Right ventricle myocardium superior (tissue), 1 donor: ENCODE measurements at regions not wholly inside any gene's neighbourhood (a gene's known extent, or its start where the extent isn't known, plus 50 kb on each side); places are given as distances from the start of the nearest gene placed in this dataset.

Source experiments
- ATAC-seq: fragments of 200-7000 bp; cut with Tn5 transposase; one replicate; pipeline ENCODE4 v1.9.1; 2020; ENCODE audit warnings: mild to moderate bottlenecking; ENCODE audit not compliant: poor library complexity
- DNase-seq: peaks from one replicate; pipeline ENCODE4 v3.0.0-alpha.2; 2020
- intact Hi-C: fragments of 100-400 bp; cut with DNase I; formaldehyde crosslinking; loops from one replicate; pipeline ENCODE4 v1.11.2; 2022
- donor health status: DM: no; HTN: yes; CAD: no; lungs with severe emphysema.

- DNase-seq = no peak
- intact Hi-C loops = loop anchor here (10.0 kb wide), 1 partner anchor 323 kb away; no protein-coding TSS in a partner anchor
- ATAC-seq = no peak
These were observed 321.6 kb upstream of the TNP1 start for GRCh38 chr2:217181512-217181911.

- no peak for ATAC-seq
- intact Hi-C loops = loop anchor here (10.0 kb wide), 1 partner anchor 325 kb away; no protein-coding TSS in a partner anchor
- no peak for DNase-seq
These were observed 320.0 kb upstream of the TNP1 start for GRCh38 chr2:217179854-217180253.

- ATAC-seq (no peak), DNase-seq (no peak)
- intact Hi-C loops = no loop called here
These were observed 318.5 kb upstream of the TNP1 start for GRCh38 chr2:217178341-217178740.

- intact Hi-C loops = no loop called here
- DNase-seq (no peak), ATAC-seq (no peak)
These were observed 317.9 kb upstream of the TNP1 start for GRCh38 chr2:217177720-217178119.

- DNase-seq = no peak
- intact Hi-C loops = no loop called here
- ATAC-seq = no peak
These were observed 312.0 kb upstream of the TNP1 start for GRCh38 chr2:217171874-217172273.

GRCh38 chr2:217168496-217168895 lies 308.6 kb upstream of the TNP1 start:
- ATAC-seq (no peak), DNase-seq (no peak)
- intact Hi-C loops = loop anchor here (5.0 kb wide), 1 partner anchor 471 kb away; the partner anchor contains the start of gene IGFBP5

- DNase-seq (no peak), ATAC-seq (no peak)
- intact Hi-C loops = loop anchor here (5.0 kb wide), 1 partner anchor 470 kb away; the partner anchor contains the start of gene IGFBP5
These were observed 307.7 kb upstream of the TNP1 start for GRCh38 chr2:217167531-217167930.

- intact Hi-C loops = loop anchor here (5.0 kb wide), 1 partner anchor 469 kb away; the partner anchor contains the start of gene IGFBP5
- DNase-seq (no peak), ATAC-seq (peak; percentile 83)
These were observed 306.5 kb upstream of the TNP1 start for GRCh38 chr2:217166241-217166850.

GRCh38 chr2:217165547-217165946 lies 305.7 kb upstream of the TNP1 start:
- DNase-seq = no peak
- ATAC-seq = no peak
- intact Hi-C loops = loop anchor here (5.0 kb wide), 1 partner anchor 468 kb away; the partner anchor contains the start of gene IGFBP5

- no peak for DNase-seq
- ATAC-seq = no peak
- intact Hi-C loops = no loop called here
These were observed 304.1 kb upstream of the TNP1 start for GRCh38 chr2:217163987-217164386.

- ATAC-seq (no peak), DNase-seq (no peak)
- intact Hi-C loops = no loop called here
These were observed 302.7 kb upstream of the TNP1 start for GRCh38 chr2:217162533-217162932.

- intact Hi-C loops = no loop called here
- ATAC-seq (no peak), DNase-seq (no peak)
These were observed 301.4 kb upstream of the TNP1 start for GRCh38 chr2:217160978-217161973.

GRCh38 chr2:217160103-217160743 lies 300.4 kb upstream of the TNP1 start:
- intact Hi-C loops = no loop called here
- DNase-seq = no peak
- no peak for ATAC-seq

GRCh38 chr2:217158928-217159327 lies 299.1 kb upstream of the TNP1 start:
- ATAC-seq (no peak), DNase-seq (no peak)
- intact Hi-C loops = no loop called here

GRCh38 chr2:217157581-217157980 lies 297.7 kb upstream of the TNP1 start:
- intact Hi-C loops = no loop called here
- ATAC-seq (no peak), DNase-seq (no peak)

- intact Hi-C loops = no loop called here
- ATAC-seq (no peak), DNase-seq (no peak)
These were observed 296.9 kb upstream of the TNP1 start for GRCh38 chr2:217156801-217157200.

GRCh38 chr2:217154923-217155322 lies 295.1 kb upstream of the TNP1 start:
- intact Hi-C loops = no loop called here
- no peak for DNase-seq
- ATAC-seq = no peak

- intact Hi-C loops = no loop called here
- ATAC-seq (no peak), DNase-seq (no peak)
These were observed 293.6 kb upstream of the TNP1 start for GRCh38 chr2:217153510-217153909.

GRCh38 chr2:217152831-217153230 lies 293.0 kb upstream of the TNP1 start:
- ATAC-seq = no peak
- intact Hi-C loops = no loop called here
- DNase-seq = no peak
